OCI-LY7 (cell line): ENCODE measurements at regions not wholly inside any gene's neighbourhood (a gene's known extent, or its start where the extent isn't known, plus 50 kb on each side); places are given as distances from the start of the nearest gene placed in this dataset.

ENCODE experiments used
- BruUV-seq: library from RNA; stranded (reverse); fragments of 400-500 nt; replicated peaks from 2 replicates; lab custom pipeline; 2021; lab: Mats Ljungman, UMichigan
- CTCF ChIA-PET: fragments of 300-600 bp; sonication (Branson Sonifier 250); formaldehyde crosslinking; loops from one replicate; lab custom pipeline; 2022; ENCODE audit warnings: antibody characterized with exemption; ENCODE audit not compliant: unreplicated experiment; lab: Charles Lee
- POLR2A ChIA-PET: fragments of 300-600 bp; sonication (Branson Sonifier 250); formaldehyde crosslinking; loops from one replicate; lab custom pipeline; 2022; ENCODE audit warnings: antibody characterized with exemption; lab: Charles Lee
- DNase-seq: peaks from one replicate; pipeline ENCODE4 v3.0.0-alpha.2; 2015; ENCODE audit warnings: low spot score
- H2AFZ ChIP-seq: fragments of 200-600 bp; sonication (generic), shearing (Covaris generic); 2 replicates; pipeline ENCODE4 v1.6.1; 2014; ENCODE audit warnings: mild to moderate bottlenecking, antibody characterized with exemption, low read length, moderate library complexity
- H3K27ac ChIP-seq: fragments of 200-600 bp; sonication (generic); 2 replicates; pipeline ENCODE4 v1.5.1; 2014; ENCODE audit warnings: mixed run types, low read depth, mild to moderate bottlenecking, moderate library complexity, low read length, inconsistent platforms; ENCODE audit not compliant: poor library complexity, severe bottlenecking
- H3K36me3 ChIP-seq: fragments of 200-600 bp; sonication (generic); 2 replicates; pipeline ENCODE4 v1.6.1; 2014; ENCODE audit warnings: mild to moderate bottlenecking, antibody characterized with exemption, low read length, moderate library complexity, mixed read lengths; ENCODE audit not compliant: insufficient read depth
- H3K4me1 ChIP-seq: fragments of 200-600 bp; sonication (generic); 2 replicates; pipeline ENCODE4 v1.5.1; 2014; ENCODE audit warnings: mild to moderate bottlenecking, low read length; ENCODE audit not compliant: insufficient read depth, poor library complexity, severe bottlenecking
- H3K4me2 ChIP-seq: fragments of 200-600 bp; sonication (generic); 2 replicates; pipeline ENCODE4 v1.6.1; 2014; ENCODE audit warnings: mild to moderate bottlenecking, low read length
- H3K4me3 ChIP-seq: fragments of 200-600 bp; sonication (generic); 2 replicates; pipeline ENCODE4 v1.5.1; 2014; ENCODE audit warnings: mild to moderate bottlenecking, low read depth, low read length; ENCODE audit not compliant: poor library complexity, severe bottlenecking
- H3K79me2 ChIP-seq: fragments of 200-600 bp; sonication (generic); 2 replicates; pipeline ENCODE4 v1.6.1; 2016; ENCODE audit warnings: low read depth, mild to moderate bottlenecking, low read length, moderate library complexity, mixed read lengths; ENCODE audit not compliant: insufficient read depth
- H3K9me2 ChIP-seq: fragments of 200-600 bp; sonication (generic); 2 replicates; pipeline ENCODE4 v1.6.1; 2016; ENCODE audit warnings: mild to moderate bottlenecking, low read length, mixed read lengths; ENCODE audit not compliant: insufficient read depth
- H3K9me3 ChIP-seq: fragments of 200-600 bp; sonication (generic); 2 replicates; pipeline ENCODE4 v1.6.1; 2014; ENCODE audit warnings: mild to moderate bottlenecking, mixed run types, low read length, mixed read lengths
- H4K20me1 ChIP-seq: fragments of 200-600 bp; sonication (generic); 2 replicates; pipeline ENCODE4 v1.6.1; 2014; ENCODE audit warnings: mild to moderate bottlenecking, antibody characterized with exemption, low read length, moderate library complexity, mixed read lengths; ENCODE audit not compliant: insufficient read depth
- CTCF ChIP-seq: fragments of 200-600 bp; sonication (generic); conservative IDR thresholded peaks from 2 replicates; pipeline ENCODE4 v1.5.1; 2014; ENCODE audit warnings: mild to moderate bottlenecking, antibody characterized with exemption, low read length, moderate library complexity, mixed read lengths
- EZH2phosphoT487 ChIP-seq: fragments of 200-600 bp; sonication (generic); IDR thresholded peaks from 2 replicates; pipeline ENCODE4 v1.6.1; 2018; ENCODE audit warnings: low read depth, borderline replicate concordance, mild to moderate bottlenecking, mixed run types, antibody characterized with exemption, low read length, moderate library complexity, mixed read lengths
- intact Hi-C: fragments of 100-400 bp; cut with micrococcal nuclease; formaldehyde crosslinking; loops from one replicate; pipeline ENCODE4 v1.10.0; 2022; ENCODE audit not compliant: unreplicated experiment

DNA sequence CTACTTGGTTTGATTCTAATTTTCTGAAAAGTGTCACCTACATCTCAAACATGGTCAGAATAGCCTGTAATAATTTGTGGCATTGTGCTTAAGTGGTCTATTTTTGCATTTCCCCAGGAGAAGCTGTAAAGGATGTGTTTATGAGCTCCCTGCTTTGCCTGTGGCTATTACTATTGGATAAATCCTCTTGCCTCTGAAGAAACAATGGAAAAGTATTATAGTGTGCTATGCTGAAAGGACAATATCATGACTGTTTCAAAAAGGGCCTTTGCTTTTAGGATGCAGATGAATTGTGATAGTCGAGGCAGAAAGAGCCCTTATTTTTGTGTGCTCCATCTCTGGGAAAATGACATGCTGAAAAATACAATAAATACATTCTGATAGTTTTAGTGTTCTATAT, 94.1 kb upstream of the ARMC3 start:
- ChIA-PET POLR2A (interaction anchor here (0.6 to 0.7 kb wide), 2 partner anchors 39 to 717 kb away, joined by 3 to 5 read pairs; no protein-coding TSS in a partner anchor), CTCF (no interaction called here)
- TF ChIP-seq CTCF (no peak), EZH2phosphoT487 (no peak)
- Histone ChIP-seq H3K27ac (no peak overlapping the region), H3K4me3 (no peak overlapping the region), H3K4me2 (no peak overlapping the region), H3K36me3 (no peaks in the 10 kb centered on the region), H3K4me1 (no peaks in the 10 kb centered on the region), H3K79me2 (no peaks in the 10 kb centered on the region), H4K20me1 (no peaks in the 10 kb centered on the region), H3K9me3 (no peaks in the 10 kb centered on the region), H2AFZ (no peak overlapping the region), H3K9me2 (no peaks in the 10 kb centered on the region)
- intact Hi-C loops, result no loop called here
- no TSS peak for BruUV-seq
- no peak for DNase-seq

DNA sequence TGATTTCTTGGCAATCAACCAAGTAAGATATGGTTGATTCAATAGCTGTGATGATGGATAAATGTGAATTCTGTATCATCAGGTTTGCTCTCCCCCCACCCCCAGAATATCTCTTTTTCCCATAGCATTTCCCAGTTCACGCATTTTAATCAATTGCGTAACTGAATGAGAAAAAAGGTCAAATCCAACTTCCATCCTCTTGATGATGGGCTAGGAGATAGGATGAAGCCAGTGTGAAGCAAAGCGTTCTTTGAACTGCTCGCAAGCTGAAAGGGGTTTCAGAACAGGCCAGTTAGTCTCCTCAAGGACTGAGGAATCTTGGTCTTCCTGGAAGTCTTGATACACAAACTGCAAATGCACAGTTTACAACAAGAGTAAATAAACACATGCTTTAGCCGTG, 94.5 kb upstream of the ARMC3 start:
- Histone ChIP-seq H4K20me1 (no peaks in the 10 kb centered on the region), H3K4me1 (no peaks in the 10 kb centered on the region), H3K9me2 (no peaks in the 10 kb centered on the region), H2AFZ (no peak overlapping the region), H3K79me2 (no peaks in the 10 kb centered on the region), H3K27ac (no peak overlapping the region), H3K4me2 (no peak overlapping the region), H3K4me3 (no peak overlapping the region), H3K9me3 (no peaks in the 10 kb centered on the region), H3K36me3 (no peaks in the 10 kb centered on the region)
- no TSS peak for BruUV-seq
- no peak for TF ChIP-seq EZH2phosphoT487
- no peak for TF ChIP-seq CTCF
- ChIA-PET CTCF (no interaction called here), POLR2A (interaction anchor here (0.6 to 0.7 kb wide), 2 partner anchors 39 to 717 kb away, joined by 3 to 5 read pairs; no protein-coding TSS in a partner anchor)
- no peak for DNase-seq
- intact Hi-C loops, result no loop called here

DNA sequence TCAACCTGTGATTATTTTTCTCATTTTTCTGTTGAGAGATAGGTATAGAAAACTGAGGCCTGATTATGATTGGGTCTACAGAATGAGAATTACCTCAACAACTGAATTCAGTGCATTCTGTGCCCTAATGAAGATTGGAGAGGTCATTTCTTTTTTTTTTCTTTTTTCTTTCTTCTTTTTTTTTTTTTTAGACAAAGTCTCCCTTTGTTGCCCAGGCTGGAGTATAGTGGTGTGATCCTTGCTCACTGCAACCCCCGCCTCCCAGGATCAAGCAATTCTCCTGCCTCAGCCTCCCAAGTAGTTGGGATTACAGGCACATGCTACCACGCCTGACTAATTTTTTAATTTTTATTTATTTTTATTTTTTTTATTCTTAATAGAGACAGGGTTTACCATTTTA, 95.0 kb upstream of the ARMC3 start:
- POLR2A ChIA-PET, result no interaction called here
- CTCF ChIA-PET, result no interaction called here
- H2AFZ ChIP-seq, result no peak overlapping the region

More for the DNA sequence above, 95.0 kb upstream of the ARMC3 start:
- no peak for DNase-seq
- Histone ChIP-seq H3K36me3 (no peaks in the 10 kb centered on the region), H3K4me3 (no peak overlapping the region), H3K9me2 (no peaks in the 10 kb centered on the region), H4K20me1 (no peaks in the 10 kb centered on the region), H3K9me3 (no peaks in the 10 kb centered on the region), H3K79me2 (no peaks in the 10 kb centered on the region), H3K4me1 (no peaks in the 10 kb centered on the region), H3K4me2 (no peak overlapping the region), H3K27ac (no peak overlapping the region)
- BruUV-seq, result no TSS peak
- TF ChIP-seq CTCF (no peak), EZH2phosphoT487 (no peak)
- intact Hi-C loops, result no loop called here
